ENCODE measurements at regions not wholly inside any gene's neighbourhood (a gene's known extent, or its start where the extent isn't known, plus 50 kb on each side); places are given as distances from the start of the nearest gene placed in this dataset.

- TF ChIP-seq REST (IDR thresholded peaks at IDR 0.05): no peak
Measured at GRCh38 chr1:9456833-9457232, 82.4 kb upstream of the SLC25A33 start (continued).

DNA sequence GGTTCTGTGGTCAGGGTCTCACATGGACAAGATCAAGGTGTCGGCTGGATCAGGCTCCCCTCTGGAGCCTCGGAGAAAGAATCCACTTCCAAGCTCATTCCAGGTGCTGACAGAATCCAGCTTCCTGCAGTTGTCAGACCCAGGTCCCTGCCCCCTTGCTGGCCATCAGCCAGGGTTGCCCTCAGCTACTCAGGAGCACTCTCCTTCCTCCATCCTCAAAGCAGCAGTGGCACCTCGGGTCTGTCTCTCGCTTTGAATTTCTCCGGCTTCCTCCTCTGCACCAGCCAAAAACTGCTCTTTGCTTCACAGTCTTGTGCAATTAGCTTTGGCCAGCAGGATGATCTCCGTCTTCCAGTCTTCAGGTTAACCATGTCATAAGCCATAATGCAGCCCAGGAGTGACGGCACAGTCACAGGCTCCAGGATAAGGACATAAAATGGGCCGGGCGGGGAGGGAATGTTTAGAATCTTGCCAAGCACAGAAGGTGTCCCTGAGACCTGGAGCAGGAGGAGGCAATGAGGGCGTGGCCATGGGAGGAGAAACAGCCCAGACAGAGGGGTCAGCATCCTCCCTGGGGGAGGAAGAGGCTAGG lies 79.4 kb upstream of the SLC25A33 start:
- H3K4me2 ChIP-seq: no peak overlapping the region
- H3K4me1 ChIP-seq: no peaks in the 10 kb centered on the region
- POLR2A ChIA-PET: no interaction called here
- ATAC-seq: no peak
- DNase-seq (ENCODE audit: low read depth in 1 of 2, low spot score in 1 of 2): no peak
- TF ChIP-seq EP300 (IDR thresholded peaks at IDR 0.05): no peak
- no peak for TF ChIP-seq BHLHE40 (IDR thresholded peaks at IDR 0.05; ENCODE audit: low read depth, low read length)
- TF ChIP-seq ZFP36 (IDR thresholded peaks at IDR 0.05; ENCODE audit: borderline replicate concordance, partially characterized antibody): no peak
- TF ChIP-seq EHMT2 (IDR thresholded peaks at IDR 0.05; ENCODE audit: low read depth): no peak
- no peak for TF ChIP-seq CBX8 (IDR thresholded peaks at IDR 0.05)
- no peak for TF ChIP-seq JUN (IDR thresholded peaks at IDR 0.05)
- TF ChIP-seq ZNF302 (CRISPR knock-in tag; IDR thresholded peaks at IDR 0.05): no peak
- no peaks in the 10 kb centered on the region; the same call in 2 of the 3 replicates for H3K9me3 ChIP-seq
- no peak overlapping the region for H3K27ac ChIP-seq
- CTCF ChIA-PET: no interaction called here
- H3K4me3 ChIP-seq: no peak overlapping the region
- 66% methylated on average over 10 of the region's 10 CpGs for WGBS (ENCODE audit: missing lambda C conversion rate)
- FAIRE-seq: no peak

- FAIRE-seq (no peak), ATAC-seq (peak; percentile 62 to 68; a peak in 5 of 6 replicates), DNase-seq (ENCODE audit: low read depth in 1 of 2, low spot score in 1 of 2) (no peak)
- Histone ChIP-seq H3K4me1 (no peaks in the 10 kb centered on the region), H3K4me3 (no peak overlapping the region), H3K9me3 (no peaks in the 10 kb centered on the region; the same call in 2 of the 3 replicates), H3K27ac (no peak overlapping the region), H3K4me2 (no peak overlapping the region)
- no peak for TF ChIP-seq NR3C1 (IDR thresholded peaks at IDR 0.05)
- no peak for TF ChIP-seq ELK1 (IDR thresholded peaks at IDR 0.05; ENCODE audit: low read depth, low read length)
- TF ChIP-seq GATA3 (IDR thresholded peaks at IDR 0.05; ENCODE audit: borderline replicate concordance): no peak
- no peak for TF ChIP-seq HDAC2 (IDR thresholded peaks at IDR 0.05)
- TF ChIP-seq POLR2AphosphoS2 (conservative IDR thresholded peaks at IDR 0.05; ENCODE audit: low read length): no peak
- TF ChIP-seq RAD21 (conservative IDR thresholded peaks at IDR 0.05 in 1 of 2, IDR thresholded peaks at IDR 0.05 in 1 of 2): no peak
- TF ChIP-seq HOXB5 (CRISPR knock-in tag; IDR thresholded peaks at IDR 0.05): no peak
- ChIA-PET CTCF (interaction anchor here (1.9 kb wide), 1 partner anchor 199 kb away, joined by 3 read pairs; no protein-coding TSS in a partner anchor), POLR2A (no interaction called here)
- 87% methylated on average over 9 of the region's 9 CpGs for WGBS (ENCODE audit: missing lambda C conversion rate)
Measured at GRCh38 chr1:9465640-9466039, 73.6 kb upstream of the SLC25A33 start.
